SU-DHL-6 (cell line): ENCODE measurements at regions not wholly inside any gene's neighbourhood (a gene's known extent, or its start where the extent isn't known, plus 50 kb on each side); places are given as distances from the start of the nearest gene placed in this dataset.

Source experiments
- CTCF ChIP-seq: fragments of 200-600 bp; sonication (generic); IDR thresholded peaks from one replicate; pipeline ENCODE4 v1.5.1; 2017; ENCODE audit warnings: antibody characterized with exemption, mild to moderate bottlenecking, low read length, moderate library complexity; ENCODE audit not compliant: insufficient read depth, poor library complexity, severe bottlenecking
- EZH2phosphoT487 ChIP-seq: fragments of 200-600 bp; sonication (generic), shearing (Covaris generic); conservative IDR thresholded peaks from 2 replicates; pipeline ENCODE4 v1.6.1; 2018; ENCODE audit warnings: mild to moderate bottlenecking, antibody characterized with exemption, low read length, moderate library complexity, mixed read lengths

GRCh38 chr16:65409510-65409909 is 287.6 kb upstream of the CDH11 start:
- TF ChIP-seq CTCF (no peak), EZH2phosphoT487 (no peak)
